Peyer's patch (tissue), 4 donors: ENCODE measurements at regions not wholly inside any gene's neighbourhood (a gene's known extent, or its start where the extent isn't known, plus 50 kb on each side); places are given as distances from the start of the nearest gene placed in this dataset.

Experiments used
- POLR2A ChIP-seq, 2 donors: fragments of 450-650 bp; IDR thresholded peaks; one replicate each; pipeline ENCODE4 v1.5.1; 2017; ENCODE audit warnings: antibody characterized with exemption in 2 of 2, mild to moderate bottlenecking in 2 of 2, moderate library complexity in 2 of 2
- TF ChIP-seq, protein P1 (sequence below), 6 experiments: fragments of 450-650 bp in 4 of 6; fragments of 200-600 bp in 2 of 6; sonication (generic) in 1 of 6; IDR thresholded peaks; one replicate each; pipeline ENCODE4 v1.5.1; 2017 to 2019; ENCODE audit warnings: antibody characterized with exemption in 6 of 6, mild to moderate bottlenecking in 3 of 6, moderate library complexity in 1 of 6

DNA sequence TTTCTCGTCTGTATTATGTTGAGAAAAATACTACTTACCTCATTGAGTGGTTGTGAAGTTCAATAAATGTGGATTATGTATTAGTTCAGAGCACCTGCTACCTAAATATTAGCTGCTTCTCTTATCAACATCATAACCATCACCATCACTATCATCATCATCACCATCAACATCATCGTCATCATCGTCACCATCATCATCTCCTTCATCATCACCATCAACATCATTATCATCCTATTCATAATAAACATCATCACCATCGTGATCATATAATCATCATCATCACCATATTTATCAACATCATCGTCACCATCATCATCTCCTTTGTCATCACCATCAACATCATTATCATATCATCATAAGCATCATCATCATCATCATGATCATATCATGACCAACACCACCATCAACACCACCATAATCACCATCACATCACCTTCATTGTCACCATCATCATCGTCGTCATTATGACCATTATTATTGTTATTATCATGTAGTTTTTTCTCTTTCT is 181.0 kb upstream of the ADCY2 start:
- TF ChIP-seq, protein P1, sequence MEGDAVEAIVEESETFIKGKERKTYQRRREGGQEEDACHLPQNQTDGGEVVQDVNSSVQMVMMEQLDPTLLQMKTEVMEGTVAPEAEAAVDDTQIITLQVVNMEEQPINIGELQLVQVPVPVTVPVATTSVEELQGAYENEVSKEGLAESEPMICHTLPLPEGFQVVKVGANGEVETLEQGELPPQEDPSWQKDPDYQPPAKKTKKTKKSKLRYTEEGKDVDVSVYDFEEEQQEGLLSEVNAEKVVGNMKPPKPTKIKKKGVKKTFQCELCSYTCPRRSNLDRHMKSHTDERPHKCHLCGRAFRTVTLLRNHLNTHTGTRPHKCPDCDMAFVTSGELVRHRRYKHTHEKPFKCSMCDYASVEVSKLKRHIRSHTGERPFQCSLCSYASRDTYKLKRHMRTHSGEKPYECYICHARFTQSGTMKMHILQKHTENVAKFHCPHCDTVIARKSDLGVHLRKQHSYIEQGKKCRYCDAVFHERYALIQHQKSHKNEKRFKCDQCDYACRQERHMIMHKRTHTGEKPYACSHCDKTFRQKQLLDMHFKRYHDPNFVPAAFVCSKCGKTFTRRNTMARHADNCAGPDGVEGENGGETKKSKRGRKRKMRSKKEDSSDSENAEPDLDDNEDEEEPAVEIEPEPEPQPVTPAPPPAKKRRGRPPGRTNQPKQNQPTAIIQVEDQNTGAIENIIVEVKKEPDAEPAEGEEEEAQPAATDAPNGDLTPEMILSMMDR (IDR thresholded peaks at IDR 0.05) = no peak
- TF ChIP-seq POLR2A (IDR thresholded peaks at IDR 0.05) = no peak
